ENCODE measurements at regions not wholly inside any gene's neighbourhood (a gene's known extent, or its start where the extent isn't known, plus 50 kb on each side); places are given as distances from the start of the nearest gene placed in this dataset.
A peak's percentile ranks its signal among the peaks of the same experiment; 100 is the strongest.

DNA sequence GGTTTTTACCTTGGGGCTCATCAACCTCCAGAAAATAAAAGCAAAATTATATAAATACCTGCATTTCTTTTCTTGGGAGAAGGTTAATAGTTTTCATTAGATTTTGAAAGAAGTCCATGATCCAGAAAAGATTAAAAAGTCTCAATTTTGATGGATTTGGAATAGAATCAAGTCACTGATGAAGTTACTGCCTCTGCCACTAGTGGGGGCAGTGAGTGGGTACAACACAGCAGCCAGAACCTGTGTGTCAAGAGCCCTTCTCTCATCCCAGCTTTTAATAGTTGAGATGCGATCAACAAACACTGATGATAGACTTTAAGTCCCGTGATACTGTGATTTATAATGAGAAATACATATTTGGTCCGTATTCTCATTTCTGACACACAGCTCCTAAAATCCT is 686.7 kb downstream of the DIAPH3 start:
- TF ChIP-seq, protein P1, sequence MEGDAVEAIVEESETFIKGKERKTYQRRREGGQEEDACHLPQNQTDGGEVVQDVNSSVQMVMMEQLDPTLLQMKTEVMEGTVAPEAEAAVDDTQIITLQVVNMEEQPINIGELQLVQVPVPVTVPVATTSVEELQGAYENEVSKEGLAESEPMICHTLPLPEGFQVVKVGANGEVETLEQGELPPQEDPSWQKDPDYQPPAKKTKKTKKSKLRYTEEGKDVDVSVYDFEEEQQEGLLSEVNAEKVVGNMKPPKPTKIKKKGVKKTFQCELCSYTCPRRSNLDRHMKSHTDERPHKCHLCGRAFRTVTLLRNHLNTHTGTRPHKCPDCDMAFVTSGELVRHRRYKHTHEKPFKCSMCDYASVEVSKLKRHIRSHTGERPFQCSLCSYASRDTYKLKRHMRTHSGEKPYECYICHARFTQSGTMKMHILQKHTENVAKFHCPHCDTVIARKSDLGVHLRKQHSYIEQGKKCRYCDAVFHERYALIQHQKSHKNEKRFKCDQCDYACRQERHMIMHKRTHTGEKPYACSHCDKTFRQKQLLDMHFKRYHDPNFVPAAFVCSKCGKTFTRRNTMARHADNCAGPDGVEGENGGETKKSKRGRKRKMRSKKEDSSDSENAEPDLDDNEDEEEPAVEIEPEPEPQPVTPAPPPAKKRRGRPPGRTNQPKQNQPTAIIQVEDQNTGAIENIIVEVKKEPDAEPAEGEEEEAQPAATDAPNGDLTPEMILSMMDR (conservative IDR thresholded peaks at IDR 0.05) = peak; percentile 30; the same call in 1 of the 2 replicates
- TF ChIP-seq EZH2 (IDR thresholded peaks at IDR 0.05; ENCODE audit: low read depth) = no peak
